Activated CD4-positive, alpha-beta T cell treated with anti-CD3 and anti-CD28 coated beads, Interleukin-2, amount 50 U/mL, for 4 hours (primary cell): ENCODE measurements at regions not wholly inside any gene's neighbourhood (a gene's known extent, or its start where the extent isn't known, plus 50 kb on each side); places are given as distances from the start of the nearest gene placed in this dataset.

Experiments
- DNase-seq, 2 experiments: peaks; one replicate each; pipeline ENCODE4 v3.0.0-alpha.2; 2020

- DNase-seq, result no peak
These were observed 680.8 kb upstream of the SEMA6A start for GRCh38 chr5:117255211-117256027.

- DNase-seq, result no peak
These were observed 677.9 kb upstream of the SEMA6A start for GRCh38 chr5:117252566-117252965.

GRCh38 chr5:117249086-117249815 is 674.6 kb upstream of the SEMA6A start:
- DNase-seq, result no peak

GRCh38 chr5:117246424-117246823 is 671.8 kb upstream of the SEMA6A start:
- no peak for DNase-seq

GRCh38 chr5:117245130-117245529 is 670.5 kb upstream of the SEMA6A start:
- no peak for DNase-seq

DNA sequence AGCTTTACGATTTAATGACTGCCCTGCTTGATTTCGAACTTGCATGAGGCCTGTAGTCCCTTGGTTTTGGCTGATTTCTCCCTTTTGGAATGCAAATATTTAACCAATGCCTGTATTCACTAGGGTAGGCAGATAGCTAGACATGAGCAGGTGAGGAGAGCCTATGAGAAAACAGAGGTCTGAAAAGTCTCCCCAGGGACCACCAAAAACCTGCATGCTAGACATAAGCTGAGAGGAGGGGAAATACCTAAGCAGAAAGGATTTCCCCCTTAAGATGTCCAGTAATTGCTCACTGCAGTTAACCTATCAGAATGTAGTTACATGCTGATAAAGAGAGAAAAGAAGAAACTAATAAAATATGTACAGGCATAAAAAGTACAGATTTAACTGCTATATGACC is 667.4 kb upstream of the SEMA6A start:
- no peak for DNase-seq

DNA sequence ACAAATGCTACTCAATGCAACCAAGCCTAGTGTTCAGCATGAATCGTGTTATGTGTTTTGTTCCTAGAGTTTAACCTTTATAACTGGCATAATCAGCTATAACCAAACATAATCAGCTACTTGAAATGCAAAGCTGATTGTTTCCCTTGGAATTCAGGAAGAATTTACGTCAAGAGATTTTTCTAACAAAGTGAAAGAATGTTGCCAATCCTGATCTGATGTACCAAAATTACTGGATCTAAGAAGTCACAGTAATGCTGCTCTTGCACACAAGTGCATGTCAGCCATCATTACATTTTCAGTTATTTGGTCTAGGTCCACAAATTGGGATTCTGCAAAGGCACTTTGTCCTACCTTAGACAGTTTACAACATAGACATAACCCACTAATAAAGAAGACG is 662.3 kb upstream of the SEMA6A start:
- no peak for DNase-seq

DNA sequence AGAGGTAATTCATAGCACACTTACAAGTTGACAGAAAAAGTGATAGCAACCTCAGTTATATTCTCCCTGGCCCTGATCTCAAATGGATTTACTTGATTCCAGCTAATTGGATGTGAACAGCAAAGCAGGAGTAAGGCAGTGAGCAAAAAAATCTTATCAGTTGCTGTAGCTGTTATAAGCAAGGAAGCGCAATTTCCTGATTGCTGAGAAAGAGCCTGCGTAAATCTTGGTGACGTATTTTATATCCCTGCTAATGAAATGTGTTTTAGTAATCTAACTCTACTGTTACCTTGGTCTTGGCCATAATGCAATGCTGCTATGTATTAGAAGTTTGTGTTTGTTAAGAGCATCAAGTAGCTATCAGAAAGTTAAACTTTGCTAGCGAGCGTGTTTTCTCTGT is 661.2 kb upstream of the SEMA6A start:
- no peak for DNase-seq

- no peak for DNase-seq
These were observed 655.8 kb upstream of the SEMA6A start for GRCh38 chr5:117230375-117230774.

DNA sequence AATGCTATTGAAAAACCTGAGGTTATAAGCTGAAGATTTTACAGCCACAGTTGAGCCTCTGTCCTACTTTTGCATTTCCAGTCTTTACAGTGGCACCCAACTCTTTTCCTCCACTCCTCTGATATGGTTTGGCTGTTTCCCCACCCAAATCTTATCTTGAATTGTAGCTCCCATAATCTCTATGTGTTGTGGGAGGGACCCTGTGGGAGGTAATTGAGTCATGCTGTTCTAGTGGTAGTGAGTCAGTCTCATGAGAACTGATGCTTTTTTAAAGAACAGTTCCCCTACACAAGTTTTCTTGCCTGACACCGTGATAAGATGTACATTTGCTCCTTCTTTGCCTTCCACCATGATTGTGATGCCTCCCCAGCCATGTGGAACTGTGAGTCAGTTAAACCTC is 646.1 kb upstream of the SEMA6A start:
- DNase-seq, result no peak

GRCh38 chr5:117218789-117219188 is 644.2 kb upstream of the SEMA6A start:
- no peak for DNase-seq

- DNase-seq, result no peak
These were observed 638.2 kb upstream of the SEMA6A start for GRCh38 chr5:117212866-117213265.

DNA sequence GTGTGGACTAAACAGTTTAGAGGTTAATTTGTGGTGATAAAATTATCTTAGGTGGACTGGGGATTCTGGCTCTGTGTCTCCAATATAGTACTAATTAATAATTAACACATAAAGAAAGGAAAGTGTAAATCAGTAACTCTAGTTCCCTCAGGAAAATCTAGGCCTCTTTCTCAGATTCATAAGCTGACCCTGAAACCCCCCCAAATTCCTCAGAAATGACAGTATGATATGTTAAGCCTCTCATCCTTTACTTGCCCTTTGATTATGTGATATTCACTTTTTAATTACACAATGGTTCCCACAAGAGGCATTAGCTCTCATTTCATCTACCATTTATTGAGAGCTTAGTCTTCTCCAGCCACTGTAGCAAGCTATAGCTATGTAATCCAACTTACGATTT is 636.2 kb upstream of the SEMA6A start:
- DNase-seq, result no peak

GRCh38 chr5:117209479-117209878 is 634.9 kb upstream of the SEMA6A start:
- no peak for DNase-seq

DNA sequence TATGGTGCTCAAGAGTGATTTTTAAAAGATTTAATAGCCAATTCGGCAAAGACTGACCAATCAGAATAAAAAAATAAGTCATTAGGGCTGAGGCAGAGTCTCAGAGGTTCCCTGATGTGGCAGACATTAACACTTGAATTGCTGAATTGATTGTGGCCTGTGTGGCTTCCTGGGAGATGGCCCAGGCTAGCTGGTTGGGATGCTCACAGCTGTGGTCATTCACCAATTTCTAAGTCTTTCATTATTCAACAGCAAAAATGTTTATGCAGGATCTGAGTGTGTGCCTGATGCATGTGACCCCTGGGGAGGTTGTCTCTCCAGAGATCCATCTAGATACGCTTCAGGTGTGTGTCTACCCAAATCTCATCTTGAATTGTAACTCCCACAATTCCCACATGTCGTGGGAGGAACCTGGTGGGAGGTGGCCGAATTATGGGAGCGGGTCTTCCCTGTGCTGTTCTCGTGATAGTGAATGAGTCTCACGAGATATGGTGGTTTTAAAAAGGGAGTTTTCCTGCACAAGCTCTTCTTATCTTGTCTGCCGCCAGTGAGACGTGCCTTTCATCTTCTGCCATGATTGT is 632.6 kb upstream of the SEMA6A start:
- DNase-seq, result no peak

- no peak for DNase-seq
These were observed 631.3 kb upstream of the SEMA6A start for GRCh38 chr5:117205894-117206293.

DNA sequence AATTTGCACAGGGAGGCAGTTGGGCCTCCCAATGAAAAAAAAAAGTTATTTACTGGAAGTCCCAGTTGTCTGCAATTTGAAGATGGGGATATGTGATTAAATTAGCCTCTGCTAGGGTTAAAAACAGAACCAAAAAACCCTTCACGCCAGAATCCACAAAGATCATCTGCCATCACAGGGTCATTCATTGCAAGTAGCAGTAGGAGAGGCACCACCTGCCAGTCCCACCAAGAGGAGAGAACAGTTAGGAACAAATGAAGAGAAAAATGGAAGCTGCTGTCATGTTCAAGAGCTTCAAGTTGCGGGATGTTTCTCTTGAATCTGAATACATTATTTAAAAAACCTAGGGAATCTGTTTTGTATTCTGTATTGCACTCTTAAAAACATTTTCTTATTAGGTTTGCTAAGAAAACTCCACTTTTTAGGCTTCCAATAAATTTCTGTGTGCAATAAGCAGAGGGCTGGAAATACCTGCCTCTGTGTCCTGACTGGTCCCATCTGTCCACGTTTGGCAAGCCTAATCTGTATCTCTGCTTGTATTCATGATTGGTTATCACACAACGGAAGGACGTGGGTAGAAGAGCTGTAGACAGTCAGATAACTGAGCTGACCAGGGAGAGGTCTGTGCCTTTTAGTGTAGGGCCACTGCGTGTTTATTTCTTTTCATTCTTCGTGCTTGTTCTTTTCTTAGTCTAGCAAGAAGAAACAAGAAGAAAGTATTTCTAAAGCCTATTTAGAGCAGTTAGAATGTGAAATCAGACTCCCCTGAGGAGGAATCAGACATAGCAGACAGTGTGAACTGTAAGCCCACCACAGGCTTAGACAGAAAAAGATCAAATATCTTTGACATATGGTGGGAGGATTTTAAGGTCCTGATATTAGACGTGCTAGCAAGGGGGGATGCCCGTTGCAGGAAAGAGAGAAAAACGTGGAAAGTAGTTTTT is 630.6 kb upstream of the SEMA6A start:
- DNase-seq, result no peak

DNA sequence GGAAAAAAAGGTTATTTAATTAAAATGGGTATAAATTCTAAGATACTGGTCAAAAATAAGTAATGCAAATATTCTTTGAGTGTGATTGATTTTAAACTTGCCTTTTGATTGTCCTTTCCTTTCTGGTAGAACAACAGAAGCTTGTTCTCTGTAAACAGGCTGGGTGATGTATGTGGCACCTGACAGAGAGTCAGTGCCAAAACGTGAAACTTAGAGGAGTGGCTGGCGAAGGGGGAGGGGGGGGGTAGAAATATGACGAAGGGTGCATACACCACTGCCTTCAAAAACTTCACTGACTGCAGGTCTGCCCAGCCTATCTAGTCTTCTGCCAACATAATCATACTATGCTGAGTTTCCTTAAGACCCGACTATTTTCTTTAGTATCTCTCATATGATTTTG is 629.8 kb upstream of the SEMA6A start:
- no peak for DNase-seq

GRCh38 chr5:117203584-117203983 is 629.0 kb upstream of the SEMA6A start:
- DNase-seq, result no peak

DNA sequence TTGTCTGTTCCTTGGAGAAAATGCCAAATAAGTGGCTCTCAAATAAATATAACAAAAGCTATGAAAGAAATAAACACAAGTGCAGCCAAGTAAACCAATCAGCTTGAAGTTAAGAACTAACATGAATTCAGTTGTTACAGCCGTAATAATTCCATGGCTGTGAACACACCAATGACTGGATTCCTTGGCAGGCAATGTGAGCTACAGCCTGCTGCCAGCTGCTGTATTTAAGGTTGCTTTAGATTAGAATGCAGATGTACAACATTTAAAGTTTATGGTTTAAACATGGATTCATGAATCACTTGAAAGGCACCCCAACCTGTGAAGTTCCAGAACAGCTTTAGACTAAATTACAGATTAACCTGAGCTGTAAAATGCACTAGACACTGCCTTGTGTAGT is 626.4 kb upstream of the SEMA6A start:
- no peak for DNase-seq

DNA sequence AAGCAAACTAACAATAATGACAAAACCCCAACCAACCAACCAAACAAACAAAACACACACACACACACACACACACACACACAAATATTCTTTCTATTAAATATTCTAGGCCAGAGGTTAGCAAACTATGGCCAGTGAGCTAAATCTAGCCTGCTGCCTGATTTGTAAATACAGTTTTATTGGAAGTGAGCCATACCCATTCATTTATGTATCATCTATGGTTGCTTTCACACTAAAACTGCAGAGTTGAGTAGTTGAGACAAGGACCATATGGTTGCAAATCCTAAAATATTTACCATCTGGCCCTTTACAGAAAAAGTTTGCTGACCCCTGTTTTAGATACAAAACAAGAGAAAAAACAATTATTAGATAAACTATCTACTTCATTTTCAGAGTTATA is 620.5 kb upstream of the SEMA6A start:
- DNase-seq, result no peak

DNA sequence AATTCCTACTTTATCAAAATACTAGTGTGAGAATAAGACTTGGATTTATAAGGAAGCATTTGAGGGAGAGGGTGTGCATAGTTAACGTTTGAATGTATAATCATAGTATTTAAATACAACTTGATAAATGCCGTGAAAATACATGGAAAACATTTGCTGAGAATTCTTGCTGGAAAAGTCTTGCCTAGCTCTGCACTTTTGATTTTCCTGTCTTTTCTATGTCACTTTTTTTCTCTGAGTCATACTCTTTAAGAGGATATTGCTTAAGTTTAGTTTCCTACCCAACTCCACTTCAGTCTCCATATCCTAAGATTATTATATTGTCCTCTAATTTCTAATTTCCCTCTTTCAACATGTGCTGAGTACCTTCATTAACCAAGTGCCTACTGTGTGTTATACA is 616.6 kb upstream of the SEMA6A start:
- no peak for DNase-seq

- no peak for DNase-seq
These were observed 615.2 kb upstream of the SEMA6A start for GRCh38 chr5:117189784-117190183.
